ENCODE measurements at regions not wholly inside any gene's neighbourhood (a gene's known extent, or its start where the extent isn't known, plus 50 kb on each side); places are given as distances from the start of the nearest gene placed in this dataset.

GRCh38 chr22:27650572-27650971, 151.0 kb downstream of the MN1 start:
- no peaks in the 10 kb centered on the region for H3K36me3 Mint-ChIP-seq (ENCODE audit: low read depth)
- ATAC-seq (replicated peaks), result no peak
- no peak overlapping the region for H3K27ac Mint-ChIP-seq
- H3K4me1 Mint-ChIP-seq, result no peaks in the 10 kb centered on the region
- peaks cover 7% of the 10 kb centered on the region for H3K9me3 Mint-ChIP-seq
- peaks cover 24% of the 10 kb centered on the region for H3K27me3 Mint-ChIP-seq
- no peak overlapping the region for H3K4me3 Mint-ChIP-seq

GRCh38 chr22:27650985-27651384, 150.6 kb downstream of the MN1 start:
- Mint-ChIP-seq H3K4me1 (no peaks in the 10 kb centered on the region), H3K9me3 (peaks cover 7% of the 10 kb centered on the region), H3K27me3 (peaks cover 24% of the 10 kb centered on the region), H3K4me3 (no peak overlapping the region), H3K27ac (no peak overlapping the region), H3K36me3 (ENCODE audit: low read depth) (no peaks in the 10 kb centered on the region)
- ATAC-seq (replicated peaks), result no peak

- no peak overlapping the region for H3K4me3 Mint-ChIP-seq
- no peaks in the 10 kb centered on the region for H3K4me1 Mint-ChIP-seq
- H3K27me3 Mint-ChIP-seq, result peaks cover 24% of the 10 kb centered on the region
- no peak for ATAC-seq (replicated peaks)
- no peaks in the 10 kb centered on the region for H3K36me3 Mint-ChIP-seq (ENCODE audit: low read depth)
- H3K27ac Mint-ChIP-seq, result no peak overlapping the region
- peaks cover 7% of the 10 kb centered on the region for H3K9me3 Mint-ChIP-seq
Observed at GRCh38 chr22:27651486-27651885, 150.1 kb downstream of the MN1 start.

- no peaks in the 10 kb centered on the region for H3K9me3 Mint-ChIP-seq
- no peak overlapping the region for H3K4me3 Mint-ChIP-seq
- H3K27me3 Mint-ChIP-seq, result peaks cover 13% of the 10 kb centered on the region
- no peaks in the 10 kb centered on the region for H3K4me1 Mint-ChIP-seq
- no peak for ATAC-seq (replicated peaks)
- no peak overlapping the region for H3K27ac Mint-ChIP-seq
- no peaks in the 10 kb centered on the region for H3K36me3 Mint-ChIP-seq (ENCODE audit: low read depth)
Observed at GRCh38 chr22:27654546-27655445, 146.8 kb downstream of the MN1 start.

GRCh38 chr22:27655582-27656185, 145.9 kb downstream of the MN1 start:
- no peak overlapping the region for H3K4me3 Mint-ChIP-seq
- peaks cover 10% of the 10 kb centered on the region for H3K27me3 Mint-ChIP-seq
- H3K9me3 Mint-ChIP-seq, result peaks cover 3% of the 10 kb centered on the region
- H3K4me1 Mint-ChIP-seq, result no peaks in the 10 kb centered on the region
- no peak overlapping the region for H3K27ac Mint-ChIP-seq
- no peaks in the 10 kb centered on the region for H3K36me3 Mint-ChIP-seq (ENCODE audit: low read depth)
- ATAC-seq (replicated peaks), result no peak

GRCh38 chr22:27656970-27657369, 144.6 kb downstream of the MN1 start:
- no peak for ATAC-seq (replicated peaks)
- H3K9me3 Mint-ChIP-seq, result peaks cover 3% of the 10 kb centered on the region
- no peak overlapping the region for H3K27ac Mint-ChIP-seq
- no peaks in the 10 kb centered on the region for H3K4me1 Mint-ChIP-seq
- H3K4me3 Mint-ChIP-seq, result no peak overlapping the region
- H3K27me3 Mint-ChIP-seq, result peaks cover 5% of the 10 kb centered on the region
- no peaks in the 10 kb centered on the region for H3K36me3 Mint-ChIP-seq (ENCODE audit: low read depth)

- Mint-ChIP-seq H3K4me1 (no peaks in the 10 kb centered on the region), H3K4me3 (no peak overlapping the region), H3K36me3 (ENCODE audit: low read depth) (no peaks in the 10 kb centered on the region), H3K9me3 (peaks cover 3% of the 10 kb centered on the region), H3K27ac (no peak overlapping the region), H3K27me3 (peaks cover 7% of the 10 kb centered on the region)
- no peak for ATAC-seq (replicated peaks)
Observed at GRCh38 chr22:27660306-27660705, 141.2 kb downstream of the MN1 start.

- peaks cover 7% of the 10 kb centered on the region for H3K9me3 Mint-ChIP-seq
- no peaks in the 10 kb centered on the region for H3K4me1 Mint-ChIP-seq
- H3K27ac Mint-ChIP-seq, result no peak overlapping the region
- no peak for ATAC-seq (replicated peaks)
- peaks cover 7% of the 10 kb centered on the region for H3K27me3 Mint-ChIP-seq
- H3K4me3 Mint-ChIP-seq, result no peak overlapping the region
- no peaks in the 10 kb centered on the region for H3K36me3 Mint-ChIP-seq (ENCODE audit: low read depth)
Observed at GRCh38 chr22:27662359-27663301, 138.9 kb downstream of the MN1 start.

- no peaks in the 10 kb centered on the region for H3K4me1 Mint-ChIP-seq
- H3K9me3 Mint-ChIP-seq, result peaks cover 7% of the 10 kb centered on the region
- no peak for ATAC-seq (replicated peaks)
- no peaks in the 10 kb centered on the region for H3K36me3 Mint-ChIP-seq (ENCODE audit: low read depth)
- H3K4me3 Mint-ChIP-seq, result no peak overlapping the region
- H3K27me3 Mint-ChIP-seq, result peaks cover 12% of the 10 kb centered on the region
- no peak overlapping the region for H3K27ac Mint-ChIP-seq
Observed at GRCh38 chr22:27663812-27664211, 137.7 kb downstream of the MN1 start.

- H3K9me3 Mint-ChIP-seq, result peaks cover 5% of the 10 kb centered on the region
- no peaks in the 10 kb centered on the region for H3K4me1 Mint-ChIP-seq
- H3K36me3 Mint-ChIP-seq (ENCODE audit: low read depth), result no peaks in the 10 kb centered on the region
- H3K4me3 Mint-ChIP-seq, result no peak overlapping the region
- no peak for ATAC-seq (replicated peaks)
- no peak overlapping the region for H3K27ac Mint-ChIP-seq
- H3K27me3 Mint-ChIP-seq, result peaks cover 24% of the 10 kb centered on the region
Observed at GRCh38 chr22:27666272-27666997, 135.1 kb downstream of the MN1 start.

GRCh38 chr22:27667121-27667843, 134.3 kb downstream of the MN1 start:
- no peak overlapping the region for H3K27ac Mint-ChIP-seq
- H3K9me3 Mint-ChIP-seq, result peaks cover 5% of the 10 kb centered on the region

GRCh38 chr22:27668828-27669797, 132.4 kb downstream of the MN1 start:
- H3K4me1 Mint-ChIP-seq, result no peaks in the 10 kb centered on the region
- no peak overlapping the region for H3K27ac Mint-ChIP-seq
- no peak overlapping the region for H3K4me3 Mint-ChIP-seq
- no peaks in the 10 kb centered on the region for H3K36me3 Mint-ChIP-seq (ENCODE audit: low read depth)
- no peak for ATAC-seq (replicated peaks)
- H3K9me3 Mint-ChIP-seq, result peaks cover 5% of the 10 kb centered on the region
- peaks cover 20% of the 10 kb centered on the region for H3K27me3 Mint-ChIP-seq

More at GRCh38 chr22:27667121-27667843, 134.3 kb downstream of the MN1 start:
- no peak overlapping the region for H3K4me3 Mint-ChIP-seq
- ATAC-seq (replicated peaks), result no peak
- H3K36me3 Mint-ChIP-seq (ENCODE audit: low read depth), result no peaks in the 10 kb centered on the region
- H3K4me1 Mint-ChIP-seq, result no peaks in the 10 kb centered on the region
- peaks cover 24% of the 10 kb centered on the region for H3K27me3 Mint-ChIP-seq
